B cell (primary cell): ENCODE measurements at regions not wholly inside any gene's neighbourhood (a gene's known extent, or its start where the extent isn't known, plus 50 kb on each side); places are given as distances from the start of the nearest gene placed in this dataset.

Source experiments
- ATAC-seq: fragments of 200-7000 bp; cut with Tn5 transposase; one replicate; pipeline ENCODE4 v1.10.0; 2021; ENCODE audit warnings: low read depth, mild to moderate bottlenecking, moderate number of reproducible peaks, moderate library complexity
- CTCF ChIA-PET: fragments of 350-600 bp; sonication (Branson Sonifier 250); formaldehyde crosslinking; loops from one replicate; lab custom pipeline; 2021; ENCODE audit warnings: antibody characterized with exemption, inconsistent platforms; lab: Charles Lee
- POLR2A ChIA-PET: fragments of 350-600 bp; sonication (Branson Sonifier 250); formaldehyde crosslinking; loops from one replicate; lab custom pipeline; 2021; ENCODE audit warnings: antibody characterized with exemption; lab: Charles Lee
- DNase-seq: peaks from one replicate; pipeline ENCODE4 v3.0.0; 2013
- H2AFZ ChIP-seq: 2 replicates; pipeline ENCODE4 v1.6.1; 2012; ENCODE audit warnings: mild to moderate bottlenecking, low read depth, low read length; ENCODE audit not compliant: insufficient read depth, poor library complexity, severe bottlenecking
- H3K27ac ChIP-seq, 2 donors: 1 replicate in 1 of 2; 2 replicates in 1 of 2; pipeline ENCODE4 v1.5.1; 2012 to 2013; ENCODE audit warnings: low read length in 2 of 2, mild to moderate bottlenecking in 2 of 2, moderate library complexity in 1 of 2
- H3K27me3 ChIP-seq, 4 experiments: fragments of 200-600 bp in 1 of 4; sonication (generic) in 1 of 4; replicated peaks in 1 of 4; 1 replicate in 2 of 4; 2 replicates in 2 of 4; pipeline versions ENCODE4 v1.6.1 to v1.7.0; 2013 to 2016; ENCODE audit warnings: low read length in 3 of 4, mild to moderate bottlenecking in 2 of 4, mixed read lengths in 1 of 4, moderate library complexity in 1 of 4; ENCODE audit not compliant: insufficient read depth in 4 of 4, control insufficient read depth in 3 of 4; ENCODE audit errors: control extremely low read depth in 1 of 4
- H3K36me3 ChIP-seq, 2 experiments: replicated peaks in 1 of 2; 1 replicate in 1 of 2; 2 replicates in 1 of 2; pipeline versions ENCODE4 v1.6.1 to v1.7.1; 2013; ENCODE audit warnings: low read length in 1 of 2; ENCODE audit not compliant: insufficient read depth in 2 of 2, control insufficient read depth in 1 of 2; ENCODE audit errors: control extremely low read depth in 1 of 2, extremely low read depth in 1 of 2
- H3K4me1 ChIP-seq, 2 donors: fragments of 200-600 bp in 1 of 2; sonication (generic) in 1 of 2; 1 replicate in 1 of 2; 2 replicates in 1 of 2; pipeline versions ENCODE4 v1.5.1 to v1.6.1; 2013 to 2017; ENCODE audit warnings: low read length in 2 of 2; ENCODE audit not compliant: control insufficient read depth in 2 of 2, insufficient read depth in 2 of 2
- H3K4me2 ChIP-seq: replicated peaks from 2 replicates; pipeline ENCODE3; 2012; ENCODE audit warnings: mild to moderate bottlenecking, low read depth, low read length; ENCODE audit not compliant: poor library complexity, severe bottlenecking
- H3K4me3 ChIP-seq, 5 experiments: fragments of 200-600 bp in 1 of 5; sonication (generic) in 1 of 5; 1 replicate in 3 of 5; 2 replicates in 2 of 5; pipeline versions ENCODE4 v1.5.1 to v1.7.0; 2011 to 2016; ENCODE audit warnings: low read length in 4 of 5, mild to moderate bottlenecking in 4 of 5, low read depth in 2 of 5, control low read depth in 1 of 5, moderate library complexity in 1 of 5; ENCODE audit not compliant: insufficient read depth in 1 of 5; ENCODE audit errors: control extremely low read depth in 1 of 5, extremely low read depth in 1 of 5
- H3K79me2 ChIP-seq: fragments of 200-600 bp; sonication (generic); one replicate; pipeline ENCODE4 v1.6.0; 2016; ENCODE audit warnings: low read length; ENCODE audit not compliant: control insufficient read depth, insufficient read depth
- H3K9ac ChIP-seq: fragments of 200-600 bp; sonication (generic); 2 replicates; pipeline ENCODE4 v1.6.1; 2017; ENCODE audit warnings: mild to moderate bottlenecking, low read length, moderate library complexity
- H3K9me3 ChIP-seq, 3 donors: one replicate each; pipeline versions ENCODE4 v1.6.1 to v1.7.1; 2013; ENCODE audit warnings: low read length in 2 of 3; ENCODE audit not compliant: control insufficient read depth in 2 of 3, insufficient read depth in 1 of 3; ENCODE audit errors: control extremely low read depth in 1 of 3
- H4K20me1 ChIP-seq: 2 replicates; pipeline ENCODE4 v1.6.0; 2012; ENCODE audit warnings: mild to moderate bottlenecking, low read length; ENCODE audit not compliant: insufficient read depth, control insufficient read depth, poor library complexity, severe bottlenecking
- H3K27ac Mint-ChIP-seq: one replicate; pipeline ENCODE4 v1.8.0; 2021; ENCODE audit warnings: mixed read lengths
- H3K27me3 Mint-ChIP-seq: one replicate; pipeline ENCODE4 v1.8.0; 2021; ENCODE audit warnings: mixed read lengths
- H3K4me1 Mint-ChIP-seq: one replicate; pipeline ENCODE4 v1.8.0; 2021; ENCODE audit warnings: mixed read lengths
- H3K4me3 Mint-ChIP-seq: one replicate; pipeline ENCODE4 v1.8.0; 2021; ENCODE audit warnings: mixed read lengths
- H3K9me3 Mint-ChIP-seq: one replicate; pipeline ENCODE4 v1.8.0; 2022; ENCODE audit warnings: mixed read lengths; ENCODE audit not compliant: insufficient read depth
- EZH2 ChIP-seq: IDR thresholded peaks from 2 replicates; pipeline ENCODE4 v1.6.1; 2012; ENCODE audit warnings: borderline replicate concordance, low read depth, mild to moderate bottlenecking, moderate library complexity, low read length; ENCODE audit not compliant: insufficient read depth, poor library complexity, severe bottlenecking
- WGBS: methylation state at CpG from one replicate; pipeline ENCODE4 v1.1.5; 2013; ENCODE audit warnings: missing lambda C conversion rate; ENCODE audit not compliant: insufficient coverage; 5-methylcytosine and 5-hydroxymethylcytosine counted together
- intact Hi-C: fragments of 100-400 bp; cut with micrococcal nuclease; formaldehyde crosslinking; loops from one replicate; pipeline ENCODE4 v1.10.0; 2022
- TF ChIP-seq, protein P1 (sequence below): fragments of 200-600 bp; IDR thresholded peaks from one replicate; pipeline ENCODE4 v1.8.0; 2022; ENCODE audit warnings: antibody characterized with exemption, mild to moderate bottlenecking

DNA sequence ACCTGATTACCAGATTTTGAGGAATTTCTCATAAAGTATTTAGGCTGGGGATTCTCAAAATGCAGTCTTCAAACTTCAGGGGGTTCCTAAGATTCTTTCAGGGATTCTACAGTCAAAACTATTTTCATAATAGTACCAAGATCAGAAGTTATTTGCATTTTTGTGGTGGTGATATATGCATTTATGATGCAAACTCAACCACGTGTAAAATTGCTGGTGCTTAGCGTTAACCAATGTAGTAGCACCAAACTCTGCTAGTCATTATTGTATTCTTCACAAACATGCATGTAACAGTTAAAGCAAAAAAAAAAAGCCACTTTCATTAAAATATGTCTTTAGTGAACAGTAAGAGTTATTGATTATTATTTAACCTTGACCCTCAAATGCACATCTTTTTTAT, 274.9 kb upstream of the DNAJC19 start:
- ATAC-seq (no peak), DNase-seq (no peak)
- Mint-ChIP-seq H3K4me1 (no peaks in the 10 kb centered on the region), H3K4me3 (no peak overlapping the region), H3K27me3 (peaks cover 4% of the 10 kb centered on the region), H3K27ac (no peak overlapping the region), H3K9me3 (peaks cover 4% of the 10 kb centered on the region)
- H3K9ac ChIP-seq: no peak overlapping the region
- H3K27ac ChIP-seq: no peak overlapping the region
- ChIA-PET CTCF (interaction anchor here (1.2 kb wide), 1 partner anchor 9 kb away, joined by 3 read pairs; no protein-coding TSS in a partner anchor), POLR2A (no interaction called here)
- intact Hi-C loops: no loop called here
- H3K4me2 ChIP-seq: no peak overlapping the region
- H3K4me3 ChIP-seq: no peak overlapping the region
- no CpG with 5 or more reads among the region's 2 CpGs for WGBS
- no peaks in the 10 kb centered on the region for H3K4me1 ChIP-seq
- no peaks in the 10 kb centered on the region for H3K27me3 ChIP-seq
- peaks cover 0 to 1% (median 0%) of the 10 kb centered on the region in 3 donors for H3K9me3 ChIP-seq
- no peaks in the 10 kb centered on the region for H4K20me1 ChIP-seq
- H3K36me3 ChIP-seq: no peaks in the 10 kb centered on the region
- no peak overlapping the region for H2AFZ ChIP-seq
- no peaks in the 10 kb centered on the region for H3K79me2 ChIP-seq
- TF ChIP-seq, protein P1, sequence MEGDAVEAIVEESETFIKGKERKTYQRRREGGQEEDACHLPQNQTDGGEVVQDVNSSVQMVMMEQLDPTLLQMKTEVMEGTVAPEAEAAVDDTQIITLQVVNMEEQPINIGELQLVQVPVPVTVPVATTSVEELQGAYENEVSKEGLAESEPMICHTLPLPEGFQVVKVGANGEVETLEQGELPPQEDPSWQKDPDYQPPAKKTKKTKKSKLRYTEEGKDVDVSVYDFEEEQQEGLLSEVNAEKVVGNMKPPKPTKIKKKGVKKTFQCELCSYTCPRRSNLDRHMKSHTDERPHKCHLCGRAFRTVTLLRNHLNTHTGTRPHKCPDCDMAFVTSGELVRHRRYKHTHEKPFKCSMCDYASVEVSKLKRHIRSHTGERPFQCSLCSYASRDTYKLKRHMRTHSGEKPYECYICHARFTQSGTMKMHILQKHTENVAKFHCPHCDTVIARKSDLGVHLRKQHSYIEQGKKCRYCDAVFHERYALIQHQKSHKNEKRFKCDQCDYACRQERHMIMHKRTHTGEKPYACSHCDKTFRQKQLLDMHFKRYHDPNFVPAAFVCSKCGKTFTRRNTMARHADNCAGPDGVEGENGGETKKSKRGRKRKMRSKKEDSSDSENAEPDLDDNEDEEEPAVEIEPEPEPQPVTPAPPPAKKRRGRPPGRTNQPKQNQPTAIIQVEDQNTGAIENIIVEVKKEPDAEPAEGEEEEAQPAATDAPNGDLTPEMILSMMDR: no peak
- TF ChIP-seq EZH2: no peak

DNA sequence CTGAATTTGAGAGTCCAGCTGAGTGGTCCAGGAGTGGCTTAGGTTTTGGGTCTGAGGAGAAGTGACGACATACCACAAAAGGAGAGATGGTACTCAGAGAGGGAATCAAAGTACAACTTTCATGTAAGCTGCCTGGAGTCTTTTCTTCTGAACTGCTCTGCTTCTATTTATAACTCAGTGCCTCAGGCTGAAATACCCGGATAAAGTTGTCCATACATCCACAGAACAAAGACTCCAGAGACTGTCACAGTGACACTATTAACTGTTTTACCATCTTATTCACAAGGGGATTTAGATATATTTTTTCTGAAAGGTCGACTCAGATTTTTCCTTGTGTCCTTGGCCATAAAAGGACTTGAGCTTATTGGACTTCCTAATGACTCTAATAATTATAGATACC, 264.3 kb upstream of the DNAJC19 start:
- Histone ChIP-seq H3K4me2 (no peak overlapping the region), H3K36me3 (no peaks in the 10 kb centered on the region), H3K27me3 (no peaks in the 10 kb centered on the region), H3K9me3 (no peaks in the 10 kb centered on the region), H3K79me2 (no peaks in the 10 kb centered on the region), H3K27ac (no peak overlapping the region), H4K20me1 (no peaks in the 10 kb centered on the region), H3K4me3 (no peak overlapping the region), H3K9ac (no peak overlapping the region), H2AFZ (no peak overlapping the region), H3K4me1 (no peaks in the 10 kb centered on the region)
- H3K27me3 Mint-ChIP-seq: peaks cover 4% of the 10 kb centered on the region
- ATAC-seq (no peak), DNase-seq (no peak)
- POLR2A ChIA-PET: no interaction called here
- WGBS: 57% methylated on average over 1 of the region's 3 CpGs
- H3K4me3 Mint-ChIP-seq: no peak overlapping the region
- CTCF ChIA-PET: no interaction called here
- intact Hi-C loops: no loop called here
- H3K4me1 Mint-ChIP-seq: no peaks in the 10 kb centered on the region
- no peaks in the 10 kb centered on the region for H3K9me3 Mint-ChIP-seq
- no peak for TF ChIP-seq EZH2
- TF ChIP-seq, protein P1: no peak
- no peak overlapping the region for H3K27ac Mint-ChIP-seq
